ENCODE measurements at regions not wholly inside any gene's neighbourhood (a gene's known extent, or its start where the extent isn't known, plus 50 kb on each side); places are given as distances from the start of the nearest gene placed in this dataset.

GRCh38 chr5:31048282-31049270 is 144.9 kb upstream of the CDH6 start:
- TF ChIP-seq POLR2A (IDR thresholded peaks at IDR 0.05) (no peak), CTCF (IDR thresholded peaks at IDR 0.05) (no peak), POLR2AphosphoS5 (IDR thresholded peaks at IDR 0.05) (no peak)
